Mammary epithelial cell (primary cell): ENCODE measurements at regions not wholly inside any gene's neighbourhood (a gene's known extent, or its start where the extent isn't known, plus 50 kb on each side); places are given as distances from the start of the nearest gene placed in this dataset.

Experiments used
- EZH2 ChIP-seq: IDR thresholded peaks from 2 replicates; pipeline ENCODE4 v1.6.1; 2012; ENCODE audit warnings: low read length, inconsistent platforms, borderline replicate concordance
- TF ChIP-seq, protein P1 (sequence below), 2 donors: IDR thresholded peaks in 1 of 2; conservative IDR thresholded peaks in 1 of 2; 2 replicates each; pipeline ENCODE4 v1.5.1; 2011 to 2012; ENCODE audit warnings: inconsistent platforms in 2 of 2, low read length in 2 of 2, mild to moderate bottlenecking in 2 of 2, control low read depth in 1 of 2, low read depth in 1 of 2; ENCODE audit not compliant: insufficient read depth in 1 of 2; ENCODE audit errors: extremely low read depth in 1 of 2

DNA sequence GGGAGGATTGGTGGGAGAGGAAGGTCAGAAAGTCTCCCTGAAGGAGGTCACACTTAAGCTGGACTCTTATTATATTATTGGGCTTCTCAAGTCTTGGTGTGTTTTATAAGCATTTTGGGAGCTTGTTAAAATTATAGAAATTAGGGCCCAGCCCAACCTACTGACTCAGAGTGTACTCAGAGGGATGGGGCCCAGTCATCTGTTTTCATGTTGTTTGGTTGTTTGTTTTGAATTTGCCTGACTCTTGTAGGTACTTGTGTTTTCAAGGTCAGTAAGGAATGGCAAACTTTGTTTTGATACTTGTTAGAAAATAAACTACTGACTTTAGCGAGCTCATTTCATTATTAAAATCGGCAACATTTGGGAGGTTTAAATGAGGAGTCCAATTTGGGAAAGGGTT lies 152.0 kb downstream of the INSIG2 start:
- TF ChIP-seq, protein P1, sequence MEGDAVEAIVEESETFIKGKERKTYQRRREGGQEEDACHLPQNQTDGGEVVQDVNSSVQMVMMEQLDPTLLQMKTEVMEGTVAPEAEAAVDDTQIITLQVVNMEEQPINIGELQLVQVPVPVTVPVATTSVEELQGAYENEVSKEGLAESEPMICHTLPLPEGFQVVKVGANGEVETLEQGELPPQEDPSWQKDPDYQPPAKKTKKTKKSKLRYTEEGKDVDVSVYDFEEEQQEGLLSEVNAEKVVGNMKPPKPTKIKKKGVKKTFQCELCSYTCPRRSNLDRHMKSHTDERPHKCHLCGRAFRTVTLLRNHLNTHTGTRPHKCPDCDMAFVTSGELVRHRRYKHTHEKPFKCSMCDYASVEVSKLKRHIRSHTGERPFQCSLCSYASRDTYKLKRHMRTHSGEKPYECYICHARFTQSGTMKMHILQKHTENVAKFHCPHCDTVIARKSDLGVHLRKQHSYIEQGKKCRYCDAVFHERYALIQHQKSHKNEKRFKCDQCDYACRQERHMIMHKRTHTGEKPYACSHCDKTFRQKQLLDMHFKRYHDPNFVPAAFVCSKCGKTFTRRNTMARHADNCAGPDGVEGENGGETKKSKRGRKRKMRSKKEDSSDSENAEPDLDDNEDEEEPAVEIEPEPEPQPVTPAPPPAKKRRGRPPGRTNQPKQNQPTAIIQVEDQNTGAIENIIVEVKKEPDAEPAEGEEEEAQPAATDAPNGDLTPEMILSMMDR (conservative IDR thresholded peaks at IDR 0.05 in 1 of 2, IDR thresholded peaks at IDR 0.05 in 1 of 2; ENCODE audit: extremely low read depth in 1 of 2, insufficient read depth in 1 of 2, low read depth in 1 of 2, low read length in 2 of 2): no peak
- no peak for TF ChIP-seq EZH2
